Glutamatergic neuron (in vitro differentiated cells): ENCODE measurements at regions not wholly inside any gene's neighbourhood (a gene's known extent, or its start where the extent isn't known, plus 50 kb on each side); places are given as distances from the start of the nearest gene placed in this dataset.

Source experiments
- DNase-seq: peaks from one replicate; pipeline ENCODE4 v3.0.0; 2022
- H3K27ac Mint-ChIP-seq: one replicate; pipeline ENCODE4 v1.8.0; 2020; ENCODE audit warnings: mild to moderate bottlenecking, mixed read lengths, inconsistent platforms; ENCODE audit not compliant: unreplicated experiment
- H3K27me3 Mint-ChIP-seq: one replicate; pipeline ENCODE4 v1.8.0; 2020; ENCODE audit warnings: mild to moderate bottlenecking, moderate library complexity, mixed read lengths, inconsistent platforms; ENCODE audit not compliant: unreplicated experiment
- H3K36me3 Mint-ChIP-seq: one replicate; pipeline ENCODE4 v1.8.0; 2020; ENCODE audit warnings: mild to moderate bottlenecking, mixed read lengths, inconsistent platforms; ENCODE audit not compliant: unreplicated experiment
- H3K4me1 Mint-ChIP-seq: one replicate; pipeline ENCODE4 v1.8.0; 2020; ENCODE audit warnings: mild to moderate bottlenecking, low read depth, mixed read lengths, inconsistent platforms; ENCODE audit not compliant: unreplicated experiment
- H3K4me3 Mint-ChIP-seq: one replicate; pipeline ENCODE4 v1.8.0; 2020; ENCODE audit warnings: mild to moderate bottlenecking, mixed read lengths, inconsistent platforms; ENCODE audit not compliant: unreplicated experiment
- H3K9me3 Mint-ChIP-seq: one replicate; pipeline ENCODE4 v1.8.0; 2020; ENCODE audit warnings: mild to moderate bottlenecking, moderate library complexity, mixed read lengths, inconsistent platforms; ENCODE audit not compliant: unreplicated experiment
- TF ChIP-seq, protein P1 (sequence below): fragments of 200-600 bp; sonication (generic); IDR thresholded peaks from one replicate; pipeline ENCODE4 v1.5.0; 2021; ENCODE audit not compliant: partially characterized antibody, unreplicated experiment

DNA sequence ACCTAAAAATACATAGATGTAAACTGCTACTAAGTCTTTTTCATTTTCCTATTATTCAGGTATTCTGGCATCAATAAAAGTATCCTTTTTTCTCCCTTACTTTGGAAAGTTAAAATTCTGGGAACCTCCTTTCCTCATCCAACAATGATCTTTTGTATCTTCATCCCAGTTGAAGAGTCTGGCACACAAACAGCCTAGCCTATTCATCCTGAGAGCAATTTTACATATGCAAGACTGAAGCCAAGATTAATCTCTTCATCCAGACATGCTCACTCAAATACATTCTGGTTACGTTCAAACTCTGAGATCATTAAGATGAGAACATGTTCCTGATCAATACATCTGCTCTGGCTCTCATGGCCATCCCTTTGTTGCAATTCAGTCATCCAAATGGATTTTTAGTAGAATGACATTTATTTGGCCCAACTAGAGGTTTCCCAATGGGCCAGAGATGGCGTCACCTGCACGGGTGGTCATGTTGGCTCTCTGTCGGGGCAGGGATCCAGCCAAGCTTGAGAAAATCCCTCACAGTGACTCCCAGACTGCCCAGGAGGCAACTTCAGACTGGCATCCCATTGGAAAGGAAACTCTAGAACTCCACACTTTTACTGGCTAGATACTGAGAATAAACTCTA, 135.3 kb upstream of the VCX2 start:
- Mint-ChIP-seq H3K9me3 (no peaks in the 10 kb centered on the region), H3K4me1 (no peaks in the 10 kb centered on the region), H3K27ac (no peak overlapping the region), H3K4me3 (no peak overlapping the region), H3K27me3 (no peaks in the 10 kb centered on the region), H3K36me3 (no peaks in the 10 kb centered on the region)
- TF ChIP-seq, protein P1, sequence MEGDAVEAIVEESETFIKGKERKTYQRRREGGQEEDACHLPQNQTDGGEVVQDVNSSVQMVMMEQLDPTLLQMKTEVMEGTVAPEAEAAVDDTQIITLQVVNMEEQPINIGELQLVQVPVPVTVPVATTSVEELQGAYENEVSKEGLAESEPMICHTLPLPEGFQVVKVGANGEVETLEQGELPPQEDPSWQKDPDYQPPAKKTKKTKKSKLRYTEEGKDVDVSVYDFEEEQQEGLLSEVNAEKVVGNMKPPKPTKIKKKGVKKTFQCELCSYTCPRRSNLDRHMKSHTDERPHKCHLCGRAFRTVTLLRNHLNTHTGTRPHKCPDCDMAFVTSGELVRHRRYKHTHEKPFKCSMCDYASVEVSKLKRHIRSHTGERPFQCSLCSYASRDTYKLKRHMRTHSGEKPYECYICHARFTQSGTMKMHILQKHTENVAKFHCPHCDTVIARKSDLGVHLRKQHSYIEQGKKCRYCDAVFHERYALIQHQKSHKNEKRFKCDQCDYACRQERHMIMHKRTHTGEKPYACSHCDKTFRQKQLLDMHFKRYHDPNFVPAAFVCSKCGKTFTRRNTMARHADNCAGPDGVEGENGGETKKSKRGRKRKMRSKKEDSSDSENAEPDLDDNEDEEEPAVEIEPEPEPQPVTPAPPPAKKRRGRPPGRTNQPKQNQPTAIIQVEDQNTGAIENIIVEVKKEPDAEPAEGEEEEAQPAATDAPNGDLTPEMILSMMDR: no peak
- DNase-seq: no peak

DNA sequence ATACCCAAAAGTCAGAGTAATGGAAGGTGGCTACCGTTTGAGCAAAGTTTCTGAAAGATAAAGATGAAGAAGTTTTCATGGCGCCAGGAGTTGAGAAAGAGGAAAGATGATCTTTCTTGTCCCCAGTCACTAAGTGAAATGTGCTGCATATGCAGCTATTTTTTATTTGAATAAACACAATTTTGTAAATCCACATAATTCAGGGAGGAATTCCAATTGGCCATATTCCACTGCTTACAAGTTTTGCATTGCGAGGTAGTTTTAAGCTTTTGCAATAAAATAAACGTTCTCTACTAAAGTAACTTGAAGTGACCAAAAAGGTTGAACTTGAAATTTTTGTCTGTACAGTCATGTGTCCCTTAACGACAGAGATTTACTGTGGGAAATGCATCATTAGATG, 139.3 kb upstream of the VCX2 start:
- no peaks in the 10 kb centered on the region for H3K9me3 Mint-ChIP-seq
- no peak for DNase-seq
- H3K27ac Mint-ChIP-seq: no peak overlapping the region
- no peaks in the 10 kb centered on the region for H3K27me3 Mint-ChIP-seq
- TF ChIP-seq, protein P1: no peak
- H3K36me3 Mint-ChIP-seq: no peaks in the 10 kb centered on the region
- no peaks in the 10 kb centered on the region for H3K4me1 Mint-ChIP-seq
- no peak overlapping the region for H3K4me3 Mint-ChIP-seq

DNA sequence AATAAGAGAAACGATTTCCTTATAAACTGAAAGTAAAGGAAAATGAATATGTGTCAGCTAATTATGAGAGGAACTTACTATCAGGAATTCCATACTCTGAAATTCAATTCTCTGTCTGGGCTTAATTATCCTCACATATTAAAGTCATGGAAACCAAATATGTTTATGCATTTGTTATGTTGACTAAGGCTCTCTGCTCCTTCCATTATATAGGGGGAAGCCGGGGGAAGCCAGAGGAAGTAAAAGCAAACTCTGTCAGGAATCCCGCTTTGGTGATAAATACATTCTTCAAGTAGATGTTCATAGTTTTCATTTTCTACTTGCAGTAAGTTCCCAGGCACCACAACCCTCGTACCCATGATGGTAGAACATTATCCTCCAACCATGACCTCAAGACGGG, 142.8 kb upstream of the VCX2 start:
- Mint-ChIP-seq H3K27ac (no peak overlapping the region), H3K27me3 (no peaks in the 10 kb centered on the region), H3K9me3 (no peaks in the 10 kb centered on the region), H3K36me3 (no peaks in the 10 kb centered on the region), H3K4me3 (no peak overlapping the region), H3K4me1 (no peaks in the 10 kb centered on the region)
- no peak for DNase-seq
- TF ChIP-seq, protein P1: no peak

DNA sequence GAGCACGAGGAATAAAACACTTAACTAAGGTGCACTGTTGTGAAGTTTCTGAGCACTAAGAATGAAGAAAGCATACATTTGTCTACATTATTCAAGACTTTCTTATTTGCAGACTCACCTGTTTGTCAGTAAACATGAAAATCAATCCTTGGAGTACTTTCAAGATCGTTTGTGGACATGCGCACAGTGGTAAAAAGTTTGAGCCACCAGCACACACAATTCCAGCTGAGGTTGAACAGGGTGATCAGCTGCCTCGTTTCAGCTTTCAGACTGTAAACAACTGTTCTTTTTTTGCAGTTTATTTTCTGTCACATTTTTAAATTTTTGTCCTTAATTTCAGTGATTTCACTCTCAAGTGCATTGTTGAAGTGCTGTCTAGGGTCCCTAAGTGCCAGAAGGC, 143.8 kb upstream of the VCX2 start:
- H3K9me3 Mint-ChIP-seq: no peaks in the 10 kb centered on the region
- H3K36me3 Mint-ChIP-seq: no peaks in the 10 kb centered on the region
- no peaks in the 10 kb centered on the region for H3K27me3 Mint-ChIP-seq
- H3K27ac Mint-ChIP-seq: no peak overlapping the region
- no peak overlapping the region for H3K4me3 Mint-ChIP-seq
- DNase-seq: no peak
- TF ChIP-seq, protein P1: no peak
- H3K4me1 Mint-ChIP-seq: no peaks in the 10 kb centered on the region

DNA sequence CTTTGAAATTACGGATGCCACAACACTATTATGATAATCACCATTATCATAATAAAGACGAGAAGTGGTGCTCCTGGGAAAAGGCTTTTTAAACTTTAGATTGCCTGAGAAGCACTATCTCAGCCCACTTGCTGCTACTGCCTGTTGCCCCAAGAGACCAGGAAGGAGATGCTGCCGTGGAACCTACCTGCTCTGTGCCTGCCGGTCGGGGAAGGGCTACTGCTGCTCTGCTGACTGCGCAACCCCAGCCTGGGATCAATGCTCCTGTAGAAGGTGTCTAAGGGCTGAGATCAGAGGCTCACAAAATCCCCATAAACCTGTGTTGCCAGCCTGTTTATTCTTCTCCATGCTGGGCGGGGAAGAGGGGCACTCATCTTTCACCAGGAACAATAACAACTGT, 145.3 kb upstream of the VCX3B start:
- TF ChIP-seq, protein P1: no peak
- H3K36me3 Mint-ChIP-seq: no peaks in the 10 kb centered on the region
- no peak for DNase-seq
- H3K27me3 Mint-ChIP-seq: no peaks in the 10 kb centered on the region
- H3K4me1 Mint-ChIP-seq: no peaks in the 10 kb centered on the region
- H3K27ac Mint-ChIP-seq: no peak overlapping the region
- H3K4me3 Mint-ChIP-seq: no peak overlapping the region
- H3K9me3 Mint-ChIP-seq: peaks cover 2% of the 10 kb centered on the region
